ENCODE measurements at regions not wholly inside any gene's neighbourhood (a gene's known extent, or its start where the extent isn't known, plus 50 kb on each side); places are given as distances from the start of the nearest gene placed in this dataset.
A peak's percentile ranks its signal among the peaks of the same experiment; 100 is the strongest.
"Not testable (repeated sequence)": the region's sequence is repeated elsewhere in the genome, so short reads cannot be mapped to it uniquely, and the experiment has no call there.

- 86% methylated on average over 1 to 2 of the region's 2 CpGs for WGBS, 2 experiments
- Histone ChIP-seq H3K4me3 (ENCODE audit: insufficient read depth, low read depth, low read length) (no peak overlapping the region), H3K4me1 (ENCODE audit: control insufficient read depth, insufficient read depth, low read length) (no peaks in the 10 kb centered on the region), H3K27ac (ENCODE audit: insufficient read depth, low read depth, low read length, poor library complexity, severe bottlenecking) (no peak overlapping the region), H3K27me3 (ENCODE audit: control insufficient read depth, insufficient read depth, low read length, poor library complexity, severe bottlenecking) (no peaks in the 10 kb centered on the region), H3K9me3 (ENCODE audit: control insufficient read depth, low read length) (no peaks in the 10 kb centered on the region), H3K36me3 (ENCODE audit: control insufficient read depth, insufficient read depth, low read length) (no peaks in the 10 kb centered on the region)
These were observed 366.8 kb upstream of the DPYD start for GRCh38 chr1:98287626-98288025.

- Histone ChIP-seq H3K27ac (ENCODE audit: insufficient read depth, low read depth, low read length, poor library complexity, severe bottlenecking) (no peak overlapping the region), H3K4me1 (ENCODE audit: control insufficient read depth, insufficient read depth, low read length) (no peaks in the 10 kb centered on the region), H3K27me3 (ENCODE audit: control insufficient read depth, insufficient read depth, low read length, poor library complexity, severe bottlenecking) (no peaks in the 10 kb centered on the region), H3K4me3 (ENCODE audit: insufficient read depth, low read depth, low read length) (no peak overlapping the region), H3K36me3 (ENCODE audit: control insufficient read depth, insufficient read depth, low read length) (no peaks in the 10 kb centered on the region), H3K9me3 (ENCODE audit: control insufficient read depth, low read length) (no peaks in the 10 kb centered on the region)
- 80% methylated on average over 1 of the region's 1 CpG; no CpG with 5 or more reads in 1 of the 2 experiments for WGBS, 2 experiments
These were observed 365.8 kb upstream of the DPYD start for GRCh38 chr1:98286656-98287055.

- H3K4me1 ChIP-seq (ENCODE audit: control insufficient read depth, insufficient read depth, low read length); H3K36me3 ChIP-seq (ENCODE audit: control insufficient read depth, insufficient read depth, low read length); H3K27ac ChIP-seq (ENCODE audit: insufficient read depth, low read depth, low read length, poor library complexity, severe bottlenecking); H3K27me3 ChIP-seq (ENCODE audit: control insufficient read depth, insufficient read depth, low read length, poor library complexity, severe bottlenecking); H3K4me3 ChIP-seq (ENCODE audit: insufficient read depth, low read depth, low read length); H3K9me3 ChIP-seq (ENCODE audit: control insufficient read depth, low read length): not testable (repeated sequence)
- 93 to 100% methylated on average over 2 of the region's 2 CpGs for WGBS, 2 experiments
These were observed 364.5 kb upstream of the DPYD start for GRCh38 chr1:98285286-98285685.

- Histone ChIP-seq H3K27ac (ENCODE audit: insufficient read depth, low read depth, low read length, poor library complexity, severe bottlenecking) (peak overlapping the region; percentile 23), H3K4me3 (ENCODE audit: insufficient read depth, low read depth, low read length) (no peak overlapping the region), H3K36me3 (ENCODE audit: control insufficient read depth, insufficient read depth, low read length) (no peaks in the 10 kb centered on the region), H3K27me3 (ENCODE audit: control insufficient read depth, insufficient read depth, low read length, poor library complexity, severe bottlenecking) (no peaks in the 10 kb centered on the region), H3K9me3 (ENCODE audit: control insufficient read depth, low read length) (no peaks in the 10 kb centered on the region), H3K4me1 (ENCODE audit: control insufficient read depth, insufficient read depth, low read length) (no peaks in the 10 kb centered on the region)
- 76 to 77% methylated on average over 4 of the region's 4 CpGs for WGBS, 2 experiments
These were observed 359.2 kb upstream of the DPYD start for GRCh38 chr1:98280049-98280448.

- Histone ChIP-seq H3K27me3 (ENCODE audit: control insufficient read depth, insufficient read depth, low read length, poor library complexity, severe bottlenecking) (no peaks in the 10 kb centered on the region), H3K36me3 (ENCODE audit: control insufficient read depth, insufficient read depth, low read length) (no peaks in the 10 kb centered on the region), H3K4me1 (ENCODE audit: control insufficient read depth, insufficient read depth, low read length) (no peaks in the 10 kb centered on the region), H3K9me3 (ENCODE audit: control insufficient read depth, low read length) (no peaks in the 10 kb centered on the region), H3K4me3 (ENCODE audit: insufficient read depth, low read depth, low read length) (no peak overlapping the region), H3K27ac (ENCODE audit: insufficient read depth, low read depth, low read length, poor library complexity, severe bottlenecking) (no peak overlapping the region)
- 16 to 38% methylated on average over 1 of the region's 3 CpGs for WGBS, 2 experiments
These were observed 357.2 kb upstream of the DPYD start for GRCh38 chr1:98278055-98278454.

- no peak overlapping the region for H3K27ac ChIP-seq (ENCODE audit: insufficient read depth, low read depth, low read length, poor library complexity, severe bottlenecking)
- no peak overlapping the region for H3K4me3 ChIP-seq (ENCODE audit: insufficient read depth, low read depth, low read length)
- H3K36me3 ChIP-seq (ENCODE audit: control insufficient read depth, insufficient read depth, low read length), result no peaks in the 10 kb centered on the region
- no peaks in the 10 kb centered on the region for H3K4me1 ChIP-seq (ENCODE audit: control insufficient read depth, insufficient read depth, low read length)
- WGBS, 2 experiments, result 89 to 92% methylated on average over 1 to 2 of the region's 2 CpGs
- H3K9me3 ChIP-seq (ENCODE audit: control insufficient read depth, low read length), result no peaks in the 10 kb centered on the region
- no peaks in the 10 kb centered on the region for H3K27me3 ChIP-seq (ENCODE audit: control insufficient read depth, insufficient read depth, low read length, poor library complexity, severe bottlenecking)
These were observed 356.3 kb upstream of the DPYD start for GRCh38 chr1:98277118-98277517.

- 83 to 90% methylated on average over 1 to 2 of the region's 2 CpGs for whole genome bisulfite sequencing, 2 experiments
- Histone ChIP-seq H3K4me1 (ENCODE audit: control insufficient read depth, insufficient read depth, low read length) (no peaks in the 10 kb centered on the region), H3K27me3 (ENCODE audit: control insufficient read depth, insufficient read depth, low read length, poor library complexity, severe bottlenecking) (no peaks in the 10 kb centered on the region), H3K9me3 (ENCODE audit: control insufficient read depth, low read length) (no peaks in the 10 kb centered on the region), H3K4me3 (ENCODE audit: insufficient read depth, low read depth, low read length) (no peak overlapping the region), H3K36me3 (ENCODE audit: control insufficient read depth, insufficient read depth, low read length) (no peaks in the 10 kb centered on the region), H3K27ac (ENCODE audit: insufficient read depth, low read depth, low read length, poor library complexity, severe bottlenecking) (no peak overlapping the region)
These were observed 355.7 kb upstream of the DPYD start for GRCh38 chr1:98276514-98276913.

- no peaks in the 10 kb centered on the region for H3K4me1 ChIP-seq (ENCODE audit: control insufficient read depth, insufficient read depth, low read length)
- 93 to 95% methylated on average over 3 of the region's 3 CpGs for whole genome bisulfite sequencing, 2 experiments
- H3K4me3 ChIP-seq (ENCODE audit: insufficient read depth, low read depth, low read length), result no peak overlapping the region
- no peaks in the 10 kb centered on the region for H3K36me3 ChIP-seq (ENCODE audit: control insufficient read depth, insufficient read depth, low read length)
- H3K9me3 ChIP-seq (ENCODE audit: control insufficient read depth, low read length), result no peaks in the 10 kb centered on the region
- H3K27ac ChIP-seq (ENCODE audit: insufficient read depth, low read depth, low read length, poor library complexity, severe bottlenecking), result no peak overlapping the region
- H3K27me3 ChIP-seq (ENCODE audit: control insufficient read depth, insufficient read depth, low read length, poor library complexity, severe bottlenecking), result no peaks in the 10 kb centered on the region
These were observed 347.5 kb upstream of the DPYD start for GRCh38 chr1:98268316-98268715.

GRCh38 chr1:98267423-98267822, 346.6 kb upstream of the DPYD start:
- no peaks in the 10 kb centered on the region for H3K4me1 ChIP-seq (ENCODE audit: control insufficient read depth, insufficient read depth, low read length)
- H3K9me3 ChIP-seq (ENCODE audit: control insufficient read depth, low read length), result no peaks in the 10 kb centered on the region
- H3K27ac ChIP-seq (ENCODE audit: insufficient read depth, low read depth, low read length, poor library complexity, severe bottlenecking), result no peak overlapping the region
- no peaks in the 10 kb centered on the region for H3K36me3 ChIP-seq (ENCODE audit: control insufficient read depth, insufficient read depth, low read length)
- 95 to 99% methylated on average over 3 of the region's 3 CpGs for WGBS, 2 experiments
- H3K27me3 ChIP-seq (ENCODE audit: control insufficient read depth, insufficient read depth, low read length, poor library complexity, severe bottlenecking), result no peaks in the 10 kb centered on the region
- H3K4me3 ChIP-seq (ENCODE audit: insufficient read depth, low read depth, low read length), result no peak overlapping the region

- no peaks in the 10 kb centered on the region for H3K9me3 ChIP-seq (ENCODE audit: control insufficient read depth, low read length)
- WGBS, 2 experiments, result 98% methylated on average over 4 to 5 of the region's 5 CpGs
These were observed 343.9 kb upstream of the DPYD start for GRCh38 chr1:98264727-98265126.

GRCh38 chr1:98260839-98261238, 340.0 kb upstream of the DPYD start:
- H3K4me1 ChIP-seq (ENCODE audit: control insufficient read depth, insufficient read depth, low read length), result no peaks in the 10 kb centered on the region
- H3K9me3 ChIP-seq (ENCODE audit: control insufficient read depth, low read length), result no peaks in the 10 kb centered on the region
- 90 to 93% methylated on average over 6 of the region's 6 CpGs for WGBS, 2 experiments
- no peaks in the 10 kb centered on the region for H3K36me3 ChIP-seq (ENCODE audit: control insufficient read depth, insufficient read depth, low read length)
- no peak overlapping the region for H3K4me3 ChIP-seq (ENCODE audit: insufficient read depth, low read depth, low read length)
- H3K27ac ChIP-seq (ENCODE audit: insufficient read depth, low read depth, low read length, poor library complexity, severe bottlenecking), result no peak overlapping the region
- no peaks in the 10 kb centered on the region for H3K27me3 ChIP-seq (ENCODE audit: control insufficient read depth, insufficient read depth, low read length, poor library complexity, severe bottlenecking)

More at GRCh38 chr1:98264727-98265126, 343.9 kb upstream of the DPYD start:
- H3K27me3 ChIP-seq (ENCODE audit: control insufficient read depth, insufficient read depth, low read length, poor library complexity, severe bottlenecking), result no peaks in the 10 kb centered on the region
- no peaks in the 10 kb centered on the region for H3K36me3 ChIP-seq (ENCODE audit: control insufficient read depth, insufficient read depth, low read length)
- no peaks in the 10 kb centered on the region for H3K4me1 ChIP-seq (ENCODE audit: control insufficient read depth, insufficient read depth, low read length)
- H3K4me3 ChIP-seq (ENCODE audit: insufficient read depth, low read depth, low read length), result no peak overlapping the region
- H3K27ac ChIP-seq (ENCODE audit: insufficient read depth, low read depth, low read length, poor library complexity, severe bottlenecking), result no peak overlapping the region
